HUES64 (cell line): ENCODE measurements at regions not wholly inside any gene's neighbourhood (a gene's known extent, or its start where the extent isn't known, plus 50 kb on each side); places are given as distances from the start of the nearest gene placed in this dataset.

Source experiments
- H3K27ac ChIP-seq: 2 replicates; pipeline ENCODE4 v1.7.0; 2013; ENCODE audit warnings: low read depth, low read length, inconsistent platforms
- H3K27me3 ChIP-seq: 2 replicates; pipeline ENCODE4 v1.6.1; 2013; ENCODE audit warnings: mild to moderate bottlenecking, low read length; ENCODE audit not compliant: insufficient read depth
- H3K36me3 ChIP-seq: 2 replicates; pipeline ENCODE4 v1.6.1; 2013; ENCODE audit warnings: mild to moderate bottlenecking, low read length; ENCODE audit not compliant: insufficient read depth
- H3K4me1 ChIP-seq: 2 replicates; pipeline ENCODE4 v1.6.1; 2013; ENCODE audit warnings: mild to moderate bottlenecking, low read length, moderate library complexity; ENCODE audit not compliant: insufficient read depth
- H3K4me3 ChIP-seq: 2 replicates; pipeline ENCODE4 v1.5.1; 2013; ENCODE audit warnings: mild to moderate bottlenecking, low read length, moderate library complexity
- H3K9ac ChIP-seq: 2 replicates; pipeline ENCODE4 v1.6.1; 2013; ENCODE audit warnings: mild to moderate bottlenecking, low read depth, low read length
- H3K9me3 ChIP-seq: 2 replicates; pipeline ENCODE4 v1.6.1; 2013; ENCODE audit warnings: low read depth, low read length; ENCODE audit not compliant: insufficient read depth
- WGBS: fragments of 150-250, 120-280 bp; methylation state at CpG from one replicate; pipeline ENCODE4 v1.1.7; 2013; ENCODE audit warnings: missing lambda C conversion rate; 5-methylcytosine and 5-hydroxymethylcytosine counted together

DNA sequence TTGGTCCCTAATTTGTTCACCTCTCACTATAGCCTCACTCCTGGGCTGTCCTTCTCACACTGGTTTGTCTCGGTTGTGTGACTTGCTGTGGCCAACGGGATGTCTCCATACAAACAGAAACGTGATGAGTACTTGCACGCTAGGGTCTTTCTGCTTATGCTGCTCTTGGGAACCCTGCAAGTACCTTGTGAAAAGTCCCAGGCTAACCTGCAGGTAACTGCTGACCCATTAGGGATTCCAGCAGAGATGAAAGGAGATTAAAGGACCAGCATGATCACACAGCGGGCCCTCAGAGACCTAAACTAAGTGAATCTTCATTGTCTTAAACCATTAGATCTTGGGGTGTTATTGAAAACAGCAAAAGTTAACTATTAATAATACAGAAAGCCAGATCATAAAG is 562.8 kb upstream of the GOT2 start:
- Histone ChIP-seq H3K9ac (no peak overlapping the region), H3K27ac (no peak overlapping the region), H3K36me3 (no peaks in the 10 kb centered on the region), H3K27me3 (no peaks in the 10 kb centered on the region), H3K4me1 (peaks cover 15% of the 10 kb centered on the region; the same call in 1 of the 2 replicates), H3K4me3 (no peak overlapping the region), H3K9me3 (no peaks in the 10 kb centered on the region)
- WGBS: 47% methylated on average over 5 of the region's 5 CpGs

DNA sequence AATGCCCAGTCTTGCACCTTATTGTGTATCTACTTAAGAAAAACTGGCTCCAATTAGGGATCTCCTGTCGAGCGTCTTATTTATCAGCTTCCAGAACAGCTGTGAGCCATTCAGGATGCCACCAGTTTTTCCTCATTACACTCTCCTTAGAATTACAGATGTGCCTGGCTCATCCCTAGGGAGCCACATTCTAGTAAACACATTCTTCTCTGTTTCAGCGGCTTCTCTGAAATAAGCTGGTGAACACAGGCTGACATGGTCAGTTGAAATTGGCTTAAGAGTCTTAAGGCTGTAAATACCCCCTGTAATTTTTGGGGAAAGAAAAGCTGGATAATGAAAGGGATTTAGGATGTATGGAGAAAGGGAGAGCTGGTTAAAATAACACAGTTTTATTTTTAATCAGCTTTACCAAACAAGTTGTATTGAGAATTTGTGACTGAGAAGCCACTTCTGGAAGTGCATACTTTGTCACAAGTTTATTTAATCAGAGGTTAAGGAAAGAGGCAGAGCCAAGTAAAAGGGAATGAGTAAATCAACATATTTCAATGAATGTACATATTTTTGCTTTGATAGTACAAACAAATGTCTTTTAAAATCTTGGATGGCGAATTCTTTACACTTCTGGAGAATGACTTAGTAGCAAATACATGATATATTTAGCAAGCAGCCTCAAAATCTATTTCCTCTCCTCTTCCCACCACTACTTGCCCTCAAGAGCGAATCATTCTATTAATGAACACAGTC is 562.0 kb upstream of the GOT2 start:
- 48% methylated on average over 3 of the region's 5 CpGs for WGBS
- H3K9me3 ChIP-seq: no peaks in the 10 kb centered on the region
- no peaks in the 10 kb centered on the region for H3K27me3 ChIP-seq
- H3K9ac ChIP-seq: no peak overlapping the region
- H3K4me3 ChIP-seq: no peak overlapping the region
- no peak overlapping the region for H3K27ac ChIP-seq
- peaks cover 15% of the 10 kb centered on the region; the same call in 1 of the 2 replicates for H3K4me1 ChIP-seq
- H3K36me3 ChIP-seq: no peaks in the 10 kb centered on the region

DNA sequence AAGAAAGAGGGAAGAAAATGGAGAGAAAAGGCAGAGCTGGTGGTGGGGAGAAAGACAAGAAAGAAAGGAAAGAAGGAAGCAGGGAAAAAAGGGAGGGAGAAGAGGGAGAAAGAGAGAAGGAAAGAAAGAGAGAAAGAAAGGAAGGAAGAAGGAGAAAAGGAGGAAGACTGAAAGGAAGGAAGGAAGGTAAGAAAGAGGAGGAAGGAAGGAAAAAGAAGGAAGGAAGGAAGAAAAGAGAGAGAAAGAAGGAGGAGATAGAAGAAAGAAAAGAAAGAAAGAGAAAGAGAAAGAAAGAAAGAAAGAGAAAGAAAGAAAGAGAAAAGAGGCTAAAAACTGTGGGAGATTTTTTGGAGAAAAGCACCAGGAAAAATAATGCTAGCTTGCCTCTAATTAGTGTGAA is 561.4 kb upstream of the GOT2 start:
- Histone ChIP-seq H3K4me1 (peaks cover 15% of the 10 kb centered on the region; the same call in 1 of the 2 replicates), H3K4me3 (no peak overlapping the region)

GRCh38 chr16:59290718-59291117 is 556.6 kb upstream of the GOT2 start:
- H3K9me3 ChIP-seq: peaks cover under 1% of the 10 kb centered on the region; the same call in 1 of the 2 replicates
- no peak overlapping the region for H3K4me3 ChIP-seq
- WGBS: 88% methylated on average over 3 of the region's 3 CpGs
- no peak overlapping the region for H3K9ac ChIP-seq
- H3K27ac ChIP-seq: no peak overlapping the region
- peaks cover 5% of the 10 kb centered on the region; the same call in 1 of the 2 replicates for H3K4me1 ChIP-seq
- no peaks in the 10 kb centered on the region for H3K27me3 ChIP-seq
- no peaks in the 10 kb centered on the region for H3K36me3 ChIP-seq

More for the DNA sequence above, 561.4 kb upstream of the GOT2 start:
- no peaks in the 10 kb centered on the region for H3K9me3 ChIP-seq
- H3K27ac ChIP-seq: no peak overlapping the region
- H3K9ac ChIP-seq: no peak overlapping the region
- no peaks in the 10 kb centered on the region for H3K27me3 ChIP-seq
- no peaks in the 10 kb centered on the region for H3K36me3 ChIP-seq

DNA sequence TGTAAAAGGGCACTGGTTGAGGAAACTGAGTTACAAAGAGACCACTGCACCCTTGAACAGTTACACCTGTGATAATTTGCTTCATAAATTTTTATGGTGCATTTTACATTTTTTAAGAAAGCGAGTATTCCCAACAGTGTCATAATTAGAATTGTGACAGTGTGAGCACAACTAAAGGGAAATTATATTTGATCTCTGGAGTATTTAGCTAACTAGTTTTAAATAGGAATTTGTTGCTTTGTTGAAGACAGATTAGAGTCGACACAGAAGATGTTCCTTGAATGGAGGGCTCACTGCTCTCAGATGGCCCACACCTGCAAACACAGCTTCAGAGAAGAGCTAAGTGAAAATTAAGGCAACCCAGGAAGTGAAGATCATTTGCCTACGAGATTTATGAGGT is 555.0 kb upstream of the GOT2 start:
- peaks cover 16% of the 10 kb centered on the region; the same call in 1 of the 2 replicates for H3K9me3 ChIP-seq
- no peaks in the 10 kb centered on the region for H3K4me1 ChIP-seq
- 94% methylated on average over 3 of the region's 3 CpGs for WGBS
- H3K9ac ChIP-seq: no peak overlapping the region
- H3K4me3 ChIP-seq: no peak overlapping the region
- no peaks in the 10 kb centered on the region for H3K27me3 ChIP-seq
- H3K27ac ChIP-seq: no peak overlapping the region
- H3K36me3 ChIP-seq: no peaks in the 10 kb centered on the region

- WGBS: 42% methylated on average over 3 of the region's 3 CpGs
- H3K36me3 ChIP-seq: no peaks in the 10 kb centered on the region
- no peak overlapping the region for H3K27ac ChIP-seq
- H3K9ac ChIP-seq: no peak overlapping the region
- no peaks in the 10 kb centered on the region for H3K27me3 ChIP-seq
- no peak overlapping the region for H3K4me3 ChIP-seq
- peaks cover 4% of the 10 kb centered on the region for H3K4me1 ChIP-seq
- H3K9me3 ChIP-seq: no peaks in the 10 kb centered on the region
Observed at GRCh38 chr16:59274141-59274540, 540.0 kb upstream of the GOT2 start.

GRCh38 chr16:59263955-59264354 is 529.8 kb upstream of the GOT2 start:
- WGBS: 96% methylated on average over 4 of the region's 4 CpGs
- no peaks in the 10 kb centered on the region for H3K27me3 ChIP-seq
- H3K4me3 ChIP-seq: no peak overlapping the region
- H3K9ac ChIP-seq: no peak overlapping the region
- peaks cover 15% of the 10 kb centered on the region for H3K4me1 ChIP-seq
- no peaks in the 10 kb centered on the region for H3K9me3 ChIP-seq
- no peaks in the 10 kb centered on the region for H3K36me3 ChIP-seq
- H3K27ac ChIP-seq: no peak overlapping the region

DNA sequence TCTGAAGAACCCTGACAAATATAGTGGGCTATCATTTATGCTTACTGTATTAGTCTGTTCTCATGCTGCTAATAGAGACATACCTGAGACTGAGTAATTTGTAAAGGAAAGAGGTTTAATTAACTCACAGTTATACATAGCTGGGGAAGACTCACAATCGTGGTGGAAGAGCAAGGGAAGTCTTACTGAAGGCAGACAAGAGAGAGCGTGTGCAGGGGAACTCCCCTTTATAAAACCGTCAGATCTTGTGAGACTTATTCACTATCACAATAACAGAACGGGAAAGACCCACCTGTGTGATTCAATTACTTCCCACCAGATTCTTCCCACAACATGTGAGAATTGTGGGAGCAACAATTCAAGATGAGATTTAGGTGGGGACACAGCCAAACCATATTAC is 526.8 kb upstream of the GOT2 start:
- H3K27me3 ChIP-seq: no peaks in the 10 kb centered on the region
- H3K4me3 ChIP-seq: no peak overlapping the region
- no peaks in the 10 kb centered on the region for H3K4me1 ChIP-seq
- no peaks in the 10 kb centered on the region for H3K36me3 ChIP-seq
- H3K9me3 ChIP-seq: no peaks in the 10 kb centered on the region
- H3K9ac ChIP-seq: no peak overlapping the region
- WGBS: 92% methylated on average over 4 of the region's 4 CpGs
- H3K27ac ChIP-seq: no peak overlapping the region

- no peaks in the 10 kb centered on the region for H3K4me1 ChIP-seq
- no peak overlapping the region for H3K27ac ChIP-seq
- H3K27me3 ChIP-seq: no peaks in the 10 kb centered on the region
- no peaks in the 10 kb centered on the region for H3K9me3 ChIP-seq
- H3K36me3 ChIP-seq: no peaks in the 10 kb centered on the region
- H3K4me3 ChIP-seq: no peak overlapping the region
- H3K9ac ChIP-seq: no peak overlapping the region
Observed at GRCh38 chr16:59259950-59260319, 525.8 kb upstream of the GOT2 start.

GRCh38 chr16:59259074-59259949 is 525.2 kb upstream of the GOT2 start:
- Histone ChIP-seq H3K4me3 (no peak overlapping the region), H3K36me3 (no peaks in the 10 kb centered on the region), H3K9ac (no peak overlapping the region), H3K4me1 (no peaks in the 10 kb centered on the region), H3K27me3 (no peaks in the 10 kb centered on the region), H3K9me3 (no peaks in the 10 kb centered on the region), H3K27ac (no peak overlapping the region)
- WGBS: 94% methylated on average over 18 of the region's 18 CpGs

GRCh38 chr16:59252317-59252716 is 518.2 kb upstream of the GOT2 start:
- 83% methylated on average over 3 of the region's 3 CpGs for WGBS

More at GRCh38 chr16:59252317-59252716, 518.2 kb upstream of the GOT2 start:
- no peak overlapping the region for H3K27ac ChIP-seq
- H3K4me3 ChIP-seq: no peak overlapping the region
- no peaks in the 10 kb centered on the region for H3K9me3 ChIP-seq
- H3K36me3 ChIP-seq: no peaks in the 10 kb centered on the region
- H3K27me3 ChIP-seq: no peaks in the 10 kb centered on the region
- H3K4me1 ChIP-seq: peaks cover 10% of the 10 kb centered on the region
- no peak overlapping the region for H3K9ac ChIP-seq
